ENCODE measurements at regions not wholly inside any gene's neighbourhood (a gene's known extent, or its start where the extent isn't known, plus 50 kb on each side); places are given as distances from the start of the nearest gene placed in this dataset.

GRCh38 chr13:73819711-73820110 is 314.5 kb downstream of the KLF12 start:
- TF ChIP-seq POLR2A (IDR thresholded peaks at IDR 0.05): no peak
- TF ChIP-seq, protein P1, sequence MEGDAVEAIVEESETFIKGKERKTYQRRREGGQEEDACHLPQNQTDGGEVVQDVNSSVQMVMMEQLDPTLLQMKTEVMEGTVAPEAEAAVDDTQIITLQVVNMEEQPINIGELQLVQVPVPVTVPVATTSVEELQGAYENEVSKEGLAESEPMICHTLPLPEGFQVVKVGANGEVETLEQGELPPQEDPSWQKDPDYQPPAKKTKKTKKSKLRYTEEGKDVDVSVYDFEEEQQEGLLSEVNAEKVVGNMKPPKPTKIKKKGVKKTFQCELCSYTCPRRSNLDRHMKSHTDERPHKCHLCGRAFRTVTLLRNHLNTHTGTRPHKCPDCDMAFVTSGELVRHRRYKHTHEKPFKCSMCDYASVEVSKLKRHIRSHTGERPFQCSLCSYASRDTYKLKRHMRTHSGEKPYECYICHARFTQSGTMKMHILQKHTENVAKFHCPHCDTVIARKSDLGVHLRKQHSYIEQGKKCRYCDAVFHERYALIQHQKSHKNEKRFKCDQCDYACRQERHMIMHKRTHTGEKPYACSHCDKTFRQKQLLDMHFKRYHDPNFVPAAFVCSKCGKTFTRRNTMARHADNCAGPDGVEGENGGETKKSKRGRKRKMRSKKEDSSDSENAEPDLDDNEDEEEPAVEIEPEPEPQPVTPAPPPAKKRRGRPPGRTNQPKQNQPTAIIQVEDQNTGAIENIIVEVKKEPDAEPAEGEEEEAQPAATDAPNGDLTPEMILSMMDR (IDR thresholded peaks at IDR 0.05): no peak

Measured in ovary (tissue), 3 donors.